ENCODE measurements at regions not wholly inside any gene's neighbourhood (a gene's known extent, or its start where the extent isn't known, plus 50 kb on each side); places are given as distances from the start of the nearest gene placed in this dataset.

DNA sequence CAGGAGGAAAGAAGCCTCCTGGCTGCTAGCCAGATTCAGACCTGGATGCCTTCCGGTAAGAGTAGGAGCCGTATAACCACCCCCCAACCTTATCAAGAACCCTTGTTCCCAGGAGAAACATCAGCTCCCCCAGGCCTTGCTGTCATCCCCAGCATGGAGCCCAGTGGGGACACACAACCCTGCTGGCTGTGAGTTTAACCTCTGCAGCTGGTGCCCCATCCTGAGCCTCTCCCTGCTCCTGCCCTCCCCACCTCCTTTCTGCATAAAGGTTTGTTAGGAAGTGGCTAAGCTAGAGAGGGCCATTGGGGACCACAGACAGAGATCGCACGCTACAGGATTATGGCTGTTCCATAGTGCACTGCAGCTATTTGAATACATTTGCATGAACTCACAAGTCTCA, 55.5 kb upstream of the RPL38 start:
- TF ChIP-seq POLR2A (IDR thresholded peaks at IDR 0.05), result no peak
- TF ChIP-seq, protein P1, sequence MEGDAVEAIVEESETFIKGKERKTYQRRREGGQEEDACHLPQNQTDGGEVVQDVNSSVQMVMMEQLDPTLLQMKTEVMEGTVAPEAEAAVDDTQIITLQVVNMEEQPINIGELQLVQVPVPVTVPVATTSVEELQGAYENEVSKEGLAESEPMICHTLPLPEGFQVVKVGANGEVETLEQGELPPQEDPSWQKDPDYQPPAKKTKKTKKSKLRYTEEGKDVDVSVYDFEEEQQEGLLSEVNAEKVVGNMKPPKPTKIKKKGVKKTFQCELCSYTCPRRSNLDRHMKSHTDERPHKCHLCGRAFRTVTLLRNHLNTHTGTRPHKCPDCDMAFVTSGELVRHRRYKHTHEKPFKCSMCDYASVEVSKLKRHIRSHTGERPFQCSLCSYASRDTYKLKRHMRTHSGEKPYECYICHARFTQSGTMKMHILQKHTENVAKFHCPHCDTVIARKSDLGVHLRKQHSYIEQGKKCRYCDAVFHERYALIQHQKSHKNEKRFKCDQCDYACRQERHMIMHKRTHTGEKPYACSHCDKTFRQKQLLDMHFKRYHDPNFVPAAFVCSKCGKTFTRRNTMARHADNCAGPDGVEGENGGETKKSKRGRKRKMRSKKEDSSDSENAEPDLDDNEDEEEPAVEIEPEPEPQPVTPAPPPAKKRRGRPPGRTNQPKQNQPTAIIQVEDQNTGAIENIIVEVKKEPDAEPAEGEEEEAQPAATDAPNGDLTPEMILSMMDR (IDR thresholded peaks at IDR 0.05), result no peak
